Stimulated activated CD4-positive, alpha-beta T cell treated with anti-CD3 and anti-CD28 coated beads, Interleukin-4, amount 100 ng/mL, for 4 hours (primary cell): ENCODE measurements at regions not wholly inside any gene's neighbourhood (a gene's known extent, or its start where the extent isn't known, plus 50 kb on each side); places are given as distances from the start of the nearest gene placed in this dataset.
A peak's percentile ranks its signal among the peaks of the same experiment; 100 is the strongest.

Experiments
- DNase-seq, 2 experiments: peaks; one replicate each; pipeline ENCODE4 v3.0.0-alpha.2; 2020

- DNase-seq: peak in 1 of 2 experiments; percentile 33
Observed at GRCh38 chr14:97703006-97703760, 906.0 kb downstream of the VRK1 start.

DNA sequence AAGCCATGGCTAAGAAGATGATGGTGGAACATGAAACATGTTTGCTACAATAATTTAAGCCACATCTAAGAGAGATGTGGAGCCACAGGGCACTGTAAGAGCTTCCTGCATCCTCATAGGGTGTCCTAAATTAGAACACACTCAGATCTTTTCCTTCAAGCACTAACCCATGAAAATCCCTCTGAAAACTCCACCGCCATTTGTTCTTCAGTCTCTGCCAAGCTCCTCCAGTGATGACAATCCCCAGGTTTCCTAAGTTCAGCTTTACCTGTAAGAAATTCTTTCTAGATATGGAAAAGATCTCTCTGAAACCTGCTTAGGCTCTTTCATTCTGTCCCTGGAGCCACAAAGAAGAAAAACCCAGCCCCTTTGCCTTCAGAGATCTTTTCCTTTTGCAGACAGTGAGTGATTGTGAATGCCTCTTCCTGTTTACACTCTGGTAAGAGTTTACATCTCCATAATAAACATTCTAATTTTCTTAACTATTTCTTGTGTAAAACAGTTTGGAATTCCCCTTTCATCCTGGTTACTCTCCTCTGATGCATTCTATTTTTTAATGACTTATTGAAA, 907.2 kb downstream of the VRK1 start:
- DNase-seq: no peak

GRCh38 chr14:97705107-97705506, 907.9 kb downstream of the VRK1 start:
- no peak for DNase-seq

DNA sequence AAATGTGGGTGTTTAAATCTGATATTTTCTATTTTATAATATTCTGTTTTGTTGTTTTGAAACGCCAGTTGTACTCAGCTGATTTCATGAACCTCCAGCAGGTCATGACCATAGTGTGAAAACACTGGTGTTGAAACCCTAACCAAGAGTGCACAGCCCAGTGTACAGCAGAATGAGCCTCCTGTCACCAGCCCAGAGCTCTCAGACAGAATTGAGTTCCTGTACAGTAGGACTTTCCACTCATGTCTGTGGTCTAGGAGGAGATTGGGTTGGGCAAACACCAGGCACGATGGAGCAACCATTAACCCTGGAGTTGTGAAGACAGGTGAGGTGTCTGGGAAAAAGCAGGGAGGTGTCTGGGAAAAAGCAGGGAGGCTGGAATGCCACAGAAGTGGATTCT, 908.8 kb downstream of the VRK1 start:
- DNase-seq: no peak

DNA sequence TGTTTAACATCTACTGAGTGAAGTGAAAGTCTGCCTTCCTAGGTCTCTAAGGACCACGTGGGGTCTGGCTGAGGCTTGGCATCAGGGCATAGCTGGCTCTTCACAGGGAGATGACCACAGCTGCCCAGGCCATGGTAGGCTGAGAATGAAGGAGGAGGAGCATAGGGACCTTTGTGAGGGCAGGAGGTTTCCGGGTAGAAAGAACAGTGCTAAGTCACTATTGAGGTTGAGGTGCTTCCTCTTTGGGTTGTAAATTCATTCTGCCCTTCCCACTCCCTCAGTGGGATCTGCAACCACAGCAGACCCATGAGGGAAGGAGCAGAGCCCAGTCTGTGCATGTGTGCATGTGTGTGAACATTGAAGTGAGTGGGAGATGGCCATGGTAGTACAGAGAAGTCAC, 909.6 kb downstream of the VRK1 start:
- DNase-seq: no peak

GRCh38 chr14:97707603-97708002, 910.4 kb downstream of the VRK1 start:
- no peak for DNase-seq

- DNase-seq: peak in 1 of 2 experiments; percentile 38
Observed at GRCh38 chr14:97709552-97709951, 912.4 kb downstream of the VRK1 start.

DNA sequence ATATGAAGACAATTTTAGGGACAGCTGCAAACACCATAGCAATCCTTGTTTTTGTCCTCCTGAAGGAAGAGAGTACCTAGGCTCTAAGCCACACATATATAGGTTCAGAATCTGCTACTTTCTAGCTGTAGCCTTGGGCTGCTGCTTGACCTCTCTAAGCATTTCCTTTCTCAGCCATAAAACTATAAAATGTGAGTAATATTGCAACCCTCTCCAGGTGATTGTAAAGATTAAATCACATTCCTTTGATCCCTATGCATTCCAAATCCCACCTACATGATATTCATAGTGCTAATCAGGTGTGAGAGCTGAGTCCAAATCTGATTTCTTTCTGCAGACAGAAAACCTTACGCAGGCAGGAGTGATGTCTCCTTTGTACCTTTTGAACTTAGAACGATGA, 913.5 kb downstream of the VRK1 start:
- DNase-seq: no peak

DNA sequence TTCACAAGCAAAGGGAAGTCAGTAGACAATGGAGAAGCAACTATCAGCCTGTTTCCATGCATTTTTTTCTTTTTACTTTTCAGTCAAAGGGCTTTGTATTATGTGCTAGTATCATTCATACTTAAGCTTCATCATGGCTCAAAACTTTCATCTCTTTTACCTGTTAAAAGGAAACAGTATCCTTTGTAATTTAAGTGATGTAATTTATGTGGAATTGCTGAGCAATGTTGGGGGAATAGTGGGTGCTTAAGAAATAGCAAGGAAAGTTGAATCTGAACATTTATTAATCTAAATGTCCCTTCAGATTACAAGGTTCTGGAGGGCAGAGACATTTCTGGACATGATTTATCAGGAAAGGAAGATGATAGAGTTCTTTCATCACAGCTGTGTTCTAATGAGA, 915.3 kb downstream of the VRK1 start:
- DNase-seq: no peak

DNA sequence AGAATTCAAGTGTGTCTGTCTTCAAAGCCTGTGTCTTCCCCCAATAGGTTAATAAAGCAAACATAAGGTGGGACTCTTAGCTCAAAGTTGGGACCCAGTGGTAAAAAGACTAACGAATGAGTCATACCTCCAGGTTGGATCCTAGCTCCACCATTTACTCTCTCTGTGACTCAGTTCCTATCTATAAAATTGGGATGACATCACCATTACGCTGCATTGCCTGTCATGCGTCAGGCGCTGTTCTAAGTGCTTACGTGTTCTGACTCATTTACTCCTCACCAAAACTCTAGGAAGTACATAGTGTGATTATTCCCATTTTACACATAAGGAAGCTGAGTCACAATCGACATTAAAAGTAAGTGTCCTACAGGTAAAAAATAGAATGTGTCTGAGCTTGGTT, 915.8 kb downstream of the VRK1 start:
- peak in 1 of 2 experiments; percentile 61 for DNase-seq

GRCh38 chr14:97718886-97719442, 921.8 kb downstream of the VRK1 start:
- no peak for DNase-seq

DNA sequence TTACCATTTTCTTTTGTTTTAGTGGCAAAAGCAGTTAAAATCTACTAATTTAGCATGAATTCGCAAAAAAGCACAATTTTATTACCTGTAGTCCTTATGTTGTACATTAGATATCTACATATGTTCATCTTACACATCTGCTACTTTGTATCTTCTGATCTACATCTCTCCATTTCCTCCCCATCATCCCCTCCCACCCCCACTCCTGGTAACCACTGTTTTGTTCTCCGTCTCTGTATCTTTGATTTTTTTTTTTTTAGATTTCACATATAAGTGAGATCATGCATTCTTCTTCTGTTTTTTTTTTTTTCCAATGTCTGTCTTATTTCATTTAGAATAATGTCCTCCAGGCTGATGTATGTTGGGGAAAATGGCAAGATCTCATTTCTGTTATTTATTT, 922.7 kb downstream of the VRK1 start:
- peak in 1 of 2 experiments; percentile 43 for DNase-seq

DNA sequence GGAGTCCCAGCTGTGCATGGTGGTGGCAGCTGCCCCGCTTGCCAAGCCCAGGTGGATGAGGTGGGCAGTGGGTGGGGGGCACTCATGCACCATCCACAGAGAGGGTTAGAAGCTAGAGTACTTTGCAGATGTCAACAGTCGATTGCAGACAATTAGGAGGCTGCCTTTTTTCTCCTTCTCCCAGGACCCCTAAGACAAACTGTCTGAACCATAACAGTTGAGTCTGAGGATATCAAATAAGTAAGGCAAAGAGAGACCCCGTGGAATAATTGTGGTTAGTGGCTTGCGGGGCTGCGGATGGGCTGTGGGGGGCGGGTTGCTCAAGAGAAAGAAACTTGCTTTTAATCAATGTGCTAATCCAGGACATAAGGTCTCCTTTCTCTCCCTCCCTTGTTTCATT, 926.2 kb downstream of the VRK1 start:
- DNase-seq: no peak

- DNase-seq: no peak
Observed at GRCh38 chr14:97723819-97724218, 926.6 kb downstream of the VRK1 start.

DNA sequence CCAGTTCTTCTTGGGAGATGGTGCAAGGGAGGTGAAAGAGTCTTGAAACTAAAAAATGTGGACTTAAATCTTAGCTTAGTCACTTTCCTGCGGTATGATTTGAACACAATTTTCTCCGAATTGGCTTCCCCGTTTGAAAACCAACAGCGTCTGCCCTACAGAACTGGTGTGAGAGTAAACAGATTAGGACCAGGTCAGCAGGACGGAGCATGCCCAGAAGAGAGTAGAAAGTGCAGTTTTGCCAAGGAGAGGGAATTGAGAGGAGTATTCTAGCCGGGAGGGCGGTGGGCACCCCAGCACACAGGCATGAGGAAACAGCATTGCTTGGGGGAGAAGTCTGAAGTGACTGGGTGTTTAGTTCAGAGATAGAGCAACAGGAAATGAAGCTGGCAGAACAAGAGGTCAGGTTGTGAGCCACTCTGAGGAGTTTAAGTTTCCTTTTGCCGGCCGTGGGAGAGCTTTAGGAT, 927.1 kb downstream of the VRK1 start:
- peak in 1 of 2 experiments; percentile 27 for DNase-seq

DNA sequence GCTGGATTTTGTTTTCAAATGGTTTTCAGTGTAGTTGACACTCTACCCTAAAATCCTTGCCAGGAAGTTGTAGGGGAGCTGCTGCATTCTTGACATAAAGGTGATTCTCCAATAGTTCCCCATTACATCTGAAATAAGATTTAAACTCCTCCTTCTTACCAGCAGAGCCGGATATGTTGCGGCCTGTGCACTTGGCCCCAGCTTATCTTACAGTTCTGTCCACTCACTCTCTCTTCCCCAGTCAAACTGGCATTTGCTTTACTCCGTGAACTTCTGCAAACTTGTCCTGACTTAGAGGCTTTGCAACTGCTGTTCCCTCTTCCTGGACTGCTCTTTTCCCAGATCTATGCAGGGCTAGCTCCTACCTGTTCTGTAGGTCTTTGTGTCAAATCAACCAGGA, 929.5 kb downstream of the VRK1 start:
- no peak for DNase-seq

DNA sequence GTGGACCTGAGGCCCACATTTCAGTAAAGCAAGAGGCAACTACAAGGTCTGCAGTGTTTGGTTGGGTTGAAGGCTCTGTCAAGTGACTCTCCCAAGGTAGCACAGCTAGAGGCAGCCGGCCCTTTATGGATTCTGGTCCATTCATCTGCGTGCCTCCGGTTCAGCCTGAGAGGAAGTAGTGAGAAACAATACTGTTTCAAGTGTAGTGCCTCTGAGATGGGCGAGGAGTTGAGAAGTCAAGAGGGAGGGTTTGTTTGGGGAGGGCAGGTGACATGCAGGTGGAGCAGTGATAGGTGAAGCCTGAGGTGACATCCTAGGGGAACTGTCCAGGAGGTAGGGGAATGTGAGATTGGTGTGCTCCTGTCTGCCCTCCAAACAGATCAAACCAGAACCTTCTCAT, 933.5 kb downstream of the VRK1 start:
- DNase-seq: no peak

- DNase-seq: no peak
Observed at GRCh38 chr14:97731800-97732199, 934.6 kb downstream of the VRK1 start.

DNA sequence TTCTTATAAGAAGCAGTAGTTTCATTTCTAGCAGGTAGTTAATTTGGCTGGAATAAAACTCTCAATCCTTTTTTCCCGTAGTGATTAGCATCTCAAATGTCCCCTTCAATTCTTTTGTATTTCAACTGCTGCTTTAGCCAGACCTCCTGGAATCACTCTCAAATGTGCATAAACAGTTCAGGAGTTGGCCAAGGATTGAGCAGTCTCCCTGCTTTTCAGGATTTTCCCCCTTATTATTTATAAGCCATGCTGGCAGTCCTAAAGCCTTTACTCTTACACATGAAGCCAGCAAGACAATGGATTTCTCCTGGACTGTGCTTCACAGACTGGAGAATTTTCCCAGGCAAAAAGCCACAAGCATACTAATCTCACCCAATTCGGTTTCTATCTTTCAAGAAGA, 950.1 kb downstream of the VRK1 start:
- no peak for DNase-seq

- DNase-seq: no peak
Observed at GRCh38 chr14:97748616-97749015, 951.4 kb downstream of the VRK1 start.

DNA sequence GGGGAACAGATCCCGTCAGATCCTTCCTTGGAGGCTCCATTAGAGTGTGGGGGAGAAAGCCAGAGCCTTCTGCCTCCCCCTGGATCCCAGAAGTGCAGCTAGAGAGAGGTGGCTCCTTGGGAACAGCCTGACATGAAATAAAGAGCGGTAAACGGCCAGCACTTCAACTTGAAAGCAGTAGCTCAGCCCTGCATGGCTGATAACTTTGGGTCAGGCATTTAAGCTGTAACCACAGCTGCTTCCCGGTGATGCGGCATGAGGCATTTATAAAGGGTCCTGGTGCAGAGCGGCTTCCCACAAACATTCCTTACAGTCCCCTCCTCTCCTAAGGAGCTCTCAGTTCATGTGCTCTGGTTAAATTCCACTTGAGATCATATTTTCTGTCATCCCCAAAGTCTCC, 960.3 kb downstream of the VRK1 start:
- DNase-seq: no peak

DNA sequence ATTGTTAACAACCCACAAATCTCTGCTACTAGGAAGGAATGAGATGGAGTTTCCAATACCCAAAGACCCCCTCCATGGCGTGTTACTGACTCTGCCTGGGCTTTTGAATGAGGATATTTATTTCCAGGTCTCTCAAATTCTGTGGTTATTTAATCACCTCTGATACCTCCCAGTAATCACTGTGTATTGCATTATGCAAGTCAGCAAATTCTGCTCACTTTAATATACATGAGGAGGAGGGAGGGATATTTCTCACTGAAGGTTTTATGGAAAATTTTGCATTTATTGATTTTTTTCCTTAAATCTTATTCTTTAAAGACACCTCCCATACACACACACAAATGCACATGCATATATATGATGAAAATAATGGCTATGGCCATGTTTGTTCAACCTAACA, 962.9 kb downstream of the VRK1 start:
- DNase-seq: no peak

DNA sequence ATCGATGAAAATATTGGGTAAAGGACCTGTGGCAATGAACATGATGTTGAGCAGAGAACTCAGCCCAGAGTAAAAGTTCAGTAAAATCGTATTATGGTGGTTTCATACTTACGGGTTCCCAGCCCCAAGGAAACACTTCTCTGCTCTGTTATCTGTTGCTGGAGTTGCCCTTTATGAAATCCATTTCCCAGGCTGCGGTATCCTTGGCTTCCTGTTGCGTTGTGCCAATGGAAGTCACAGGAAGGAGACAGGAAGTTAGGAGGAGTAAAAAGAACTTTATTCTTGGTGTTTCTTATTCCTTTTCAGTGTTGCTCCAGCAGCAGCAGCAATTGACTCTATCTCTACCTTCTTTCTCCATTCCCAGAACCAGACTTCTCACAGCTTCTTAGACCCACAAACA, 965.2 kb downstream of the VRK1 start:
- no peak for DNase-seq

- DNase-seq: no peak
Observed at GRCh38 chr14:97771340-97772045, 974.3 kb downstream of the VRK1 start.
